ENCODE measurements at regions not wholly inside any gene's neighbourhood (a gene's known extent, or its start where the extent isn't known, plus 50 kb on each side); places are given as distances from the start of the nearest gene placed in this dataset.

- TF ChIP-seq SPI1 (IDR thresholded peaks at IDR 0.05; ENCODE audit: borderline replicate concordance, low read depth): no peak
- TF ChIP-seq POLR2AphosphoS5 (IDR thresholded peaks at IDR 0.05; ENCODE audit: low read depth): no peak
- TF ChIP-seq, protein P1, sequence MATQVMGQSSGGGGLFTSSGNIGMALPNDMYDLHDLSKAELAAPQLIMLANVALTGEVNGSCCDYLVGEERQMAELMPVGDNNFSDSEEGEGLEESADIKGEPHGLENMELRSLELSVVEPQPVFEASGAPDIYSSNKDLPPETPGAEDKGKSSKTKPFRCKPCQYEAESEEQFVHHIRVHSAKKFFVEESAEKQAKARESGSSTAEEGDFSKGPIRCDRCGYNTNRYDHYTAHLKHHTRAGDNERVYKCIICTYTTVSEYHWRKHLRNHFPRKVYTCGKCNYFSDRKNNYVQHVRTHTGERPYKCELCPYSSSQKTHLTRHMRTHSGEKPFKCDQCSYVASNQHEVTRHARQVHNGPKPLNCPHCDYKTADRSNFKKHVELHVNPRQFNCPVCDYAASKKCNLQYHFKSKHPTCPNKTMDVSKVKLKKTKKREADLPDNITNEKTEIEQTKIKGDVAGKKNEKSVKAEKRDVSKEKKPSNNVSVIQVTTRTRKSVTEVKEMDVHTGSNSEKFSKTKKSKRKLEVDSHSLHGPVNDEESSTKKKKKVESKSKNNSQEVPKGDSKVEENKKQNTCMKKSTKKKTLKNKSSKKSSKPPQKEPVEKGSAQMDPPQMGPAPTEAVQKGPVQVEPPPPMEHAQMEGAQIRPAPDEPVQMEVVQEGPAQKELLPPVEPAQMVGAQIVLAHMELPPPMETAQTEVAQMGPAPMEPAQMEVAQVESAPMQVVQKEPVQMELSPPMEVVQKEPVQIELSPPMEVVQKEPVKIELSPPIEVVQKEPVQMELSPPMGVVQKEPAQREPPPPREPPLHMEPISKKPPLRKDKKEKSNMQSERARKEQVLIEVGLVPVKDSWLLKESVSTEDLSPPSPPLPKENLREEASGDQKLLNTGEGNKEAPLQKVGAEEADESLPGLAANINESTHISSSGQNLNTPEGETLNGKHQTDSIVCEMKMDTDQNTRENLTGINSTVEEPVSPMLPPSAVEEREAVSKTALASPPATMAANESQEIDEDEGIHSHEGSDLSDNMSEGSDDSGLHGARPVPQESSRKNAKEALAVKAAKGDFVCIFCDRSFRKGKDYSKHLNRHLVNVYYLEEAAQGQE (IDR thresholded peaks at IDR 0.05; ENCODE audit: insufficient replicate concordance, low read depth): no peak
- TF ChIP-seq, protein P2, sequence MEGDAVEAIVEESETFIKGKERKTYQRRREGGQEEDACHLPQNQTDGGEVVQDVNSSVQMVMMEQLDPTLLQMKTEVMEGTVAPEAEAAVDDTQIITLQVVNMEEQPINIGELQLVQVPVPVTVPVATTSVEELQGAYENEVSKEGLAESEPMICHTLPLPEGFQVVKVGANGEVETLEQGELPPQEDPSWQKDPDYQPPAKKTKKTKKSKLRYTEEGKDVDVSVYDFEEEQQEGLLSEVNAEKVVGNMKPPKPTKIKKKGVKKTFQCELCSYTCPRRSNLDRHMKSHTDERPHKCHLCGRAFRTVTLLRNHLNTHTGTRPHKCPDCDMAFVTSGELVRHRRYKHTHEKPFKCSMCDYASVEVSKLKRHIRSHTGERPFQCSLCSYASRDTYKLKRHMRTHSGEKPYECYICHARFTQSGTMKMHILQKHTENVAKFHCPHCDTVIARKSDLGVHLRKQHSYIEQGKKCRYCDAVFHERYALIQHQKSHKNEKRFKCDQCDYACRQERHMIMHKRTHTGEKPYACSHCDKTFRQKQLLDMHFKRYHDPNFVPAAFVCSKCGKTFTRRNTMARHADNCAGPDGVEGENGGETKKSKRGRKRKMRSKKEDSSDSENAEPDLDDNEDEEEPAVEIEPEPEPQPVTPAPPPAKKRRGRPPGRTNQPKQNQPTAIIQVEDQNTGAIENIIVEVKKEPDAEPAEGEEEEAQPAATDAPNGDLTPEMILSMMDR (IDR thresholded peaks at IDR 0.05; ENCODE audit: insufficient read depth, low read length): no peak
- TF ChIP-seq GABPA (IDR thresholded peaks at IDR 0.05; ENCODE audit: low read depth): no peak
- Histone ChIP-seq H3K27ac (replicated peaks) (no peak overlapping the region), H3K27me3 (ENCODE audit: insufficient read depth, poor library complexity, severe bottlenecking) (no peaks in the 10 kb centered on the region), H3K4me3 (replicated peaks; ENCODE audit: insufficient read depth, low read length) (no peak overlapping the region)
- DNase-seq (ENCODE audit: low read depth in 1 of 2, low spot score in 1 of 2): no peak
Observed at GRCh38 chr2:241958818-241959545, 89.5 kb downstream of the RTP5 start.

DNA sequence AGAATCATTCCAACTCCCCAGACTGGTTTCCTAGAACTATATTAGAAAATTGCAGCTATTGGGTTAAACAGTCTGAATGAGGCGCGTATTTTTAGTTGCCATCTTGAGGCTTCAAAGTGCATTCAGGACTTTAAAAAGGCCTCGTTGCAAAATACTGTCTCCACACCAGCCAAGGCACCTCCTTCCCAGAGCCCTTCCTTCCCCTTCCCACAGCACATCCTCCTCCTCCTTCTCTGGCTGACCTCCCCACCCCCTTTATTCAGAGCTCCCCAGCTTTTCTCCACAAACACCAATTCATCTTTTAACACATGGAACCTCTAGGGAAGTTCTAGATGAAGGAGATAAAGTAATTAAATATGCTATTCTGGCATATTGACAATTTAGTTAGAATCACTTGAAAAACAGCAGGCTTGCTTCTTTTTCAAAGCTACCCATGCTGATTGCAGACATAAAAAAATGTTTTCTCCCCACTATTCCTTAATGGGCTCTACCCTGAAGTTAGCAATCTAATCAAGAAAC lies 90.3 kb downstream of the RTP5 start:
- no peak for DNase-seq (ENCODE audit: low read depth in 1 of 2, low spot score in 1 of 2)
- no peaks in the 10 kb centered on the region for H3K27me3 ChIP-seq (ENCODE audit: insufficient read depth, poor library complexity, severe bottlenecking)

DNA sequence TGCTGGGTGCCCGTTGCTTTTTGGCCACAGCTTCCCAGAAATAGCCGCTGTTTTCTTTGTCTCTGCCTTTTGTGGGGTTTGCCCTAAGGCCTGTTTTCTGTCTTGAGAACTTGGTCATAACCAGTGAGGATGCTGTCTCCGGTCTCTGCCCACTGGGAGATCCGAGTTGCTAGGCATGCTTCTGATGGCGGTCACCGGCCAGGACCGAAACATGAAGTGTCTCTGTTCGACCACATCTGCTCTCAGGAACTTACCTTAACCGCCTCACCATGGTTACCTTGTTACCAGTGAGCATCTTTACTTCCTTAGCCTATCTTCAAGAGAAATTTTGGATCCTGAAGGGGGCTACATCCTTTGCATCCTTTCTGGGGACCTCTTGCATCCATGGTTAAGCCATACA lies 91.9 kb downstream of the RTP5 start:
- no peak overlapping the region for H3K4me3 ChIP-seq (replicated peaks; ENCODE audit: insufficient read depth, low read length)
- H3K27me3 ChIP-seq (ENCODE audit: insufficient read depth, poor library complexity, severe bottlenecking): no peaks in the 10 kb centered on the region
- DNase-seq (ENCODE audit: low read depth in 1 of 2, low spot score in 1 of 2): no peak
- H3K27ac ChIP-seq (replicated peaks): no peak overlapping the region
- TF ChIP-seq POLR2AphosphoS5 (IDR thresholded peaks at IDR 0.05; ENCODE audit: low read depth) (no peak), GABPA (IDR thresholded peaks at IDR 0.05; ENCODE audit: low read depth) (no peak), SPI1 (IDR thresholded peaks at IDR 0.05; ENCODE audit: borderline replicate concordance, low read depth) (no peak)
- TF ChIP-seq, protein P2 (IDR thresholded peaks at IDR 0.05; ENCODE audit: insufficient read depth, low read length): no peak
- TF ChIP-seq, protein P1 (IDR thresholded peaks at IDR 0.05; ENCODE audit: insufficient replicate concordance, low read depth): no peak

More for the DNA sequence above, 90.3 kb downstream of the RTP5 start:
- no peak overlapping the region for H3K4me3 ChIP-seq (replicated peaks; ENCODE audit: insufficient read depth, low read length)
- H3K27ac ChIP-seq (replicated peaks): no peak overlapping the region
- TF ChIP-seq, protein P1 (IDR thresholded peaks at IDR 0.05; ENCODE audit: insufficient replicate concordance, low read depth): no peak
- TF ChIP-seq, protein P2 (IDR thresholded peaks at IDR 0.05; ENCODE audit: insufficient read depth, low read length): no peak
- TF ChIP-seq GABPA (IDR thresholded peaks at IDR 0.05; ENCODE audit: low read depth): no peak
- no peak for TF ChIP-seq SPI1 (IDR thresholded peaks at IDR 0.05; ENCODE audit: borderline replicate concordance, low read depth)
- TF ChIP-seq POLR2AphosphoS5 (IDR thresholded peaks at IDR 0.05; ENCODE audit: low read depth): no peak
